Stimulated activated CD8-positive, alpha-beta memory T cell treated with anti-CD3 and anti-CD28 coated beads, Interleukin-4, amount 100 ng/mL, for 48 hours (primary cell): ENCODE measurements at regions not wholly inside any gene's neighbourhood (a gene's known extent, or its start where the extent isn't known, plus 50 kb on each side); places are given as distances from the start of the nearest gene placed in this dataset.
"Not testable (repeated sequence)": the region's sequence is repeated elsewhere in the genome, so short reads cannot be mapped to it uniquely, and the experiment has no call there.

Source experiments
- DNase-seq: peaks from one replicate; pipeline ENCODE4 v3.0.0-alpha.2; 2020

DNA sequence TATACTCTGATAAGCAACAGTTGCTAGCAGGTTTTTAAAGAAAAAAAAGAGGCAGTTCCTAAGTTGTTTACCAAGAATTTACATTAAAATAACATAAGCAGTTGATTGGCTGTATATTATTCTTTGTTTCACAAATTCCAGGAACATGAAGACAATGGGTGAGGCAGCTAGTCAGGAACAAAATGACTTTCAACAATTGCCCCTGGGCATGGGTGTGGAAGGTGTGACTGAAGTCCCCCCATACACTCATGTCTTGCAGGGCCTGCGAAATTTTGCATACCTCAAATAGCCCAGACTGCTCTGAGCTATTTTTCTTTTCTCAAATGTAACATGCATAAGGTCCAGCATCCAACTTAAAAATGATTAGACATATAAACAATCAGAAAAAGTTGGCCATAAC is 267.2 kb upstream of the DIO3 start:
- DNase-seq = no peak

- not testable (repeated sequence) for DNase-seq
Measured at GRCh38 chr14:101299781-101300180, 261.5 kb upstream of the DIO3 start.

GRCh38 chr14:101301011-101301410 is 260.3 kb upstream of the DIO3 start:
- no peak for DNase-seq

DNA sequence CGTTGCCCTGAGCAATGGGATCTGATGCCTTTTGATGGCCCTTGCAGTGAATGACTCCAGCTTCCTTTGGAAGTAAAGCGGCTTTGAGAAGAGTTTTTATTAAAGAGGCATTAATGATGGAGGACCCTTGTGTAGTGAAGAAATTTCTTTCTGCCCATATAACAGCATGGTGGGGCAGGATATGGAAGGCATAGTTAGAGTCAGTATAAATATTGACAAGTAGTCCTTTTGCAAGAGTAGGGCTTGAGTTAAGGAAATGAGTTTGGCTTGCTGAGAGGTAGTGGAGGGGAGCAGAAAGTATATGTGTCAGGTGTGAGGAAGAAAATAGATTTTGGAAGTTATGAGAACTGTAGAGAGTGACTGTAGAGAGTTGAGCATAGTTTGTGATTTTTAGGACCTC is 254.1 kb upstream of the DIO3 start:
- DNase-seq = not testable (repeated sequence)

GRCh38 chr14:101311186-101311585 is 250.1 kb upstream of the DIO3 start:
- DNase-seq = not testable (repeated sequence)

DNA sequence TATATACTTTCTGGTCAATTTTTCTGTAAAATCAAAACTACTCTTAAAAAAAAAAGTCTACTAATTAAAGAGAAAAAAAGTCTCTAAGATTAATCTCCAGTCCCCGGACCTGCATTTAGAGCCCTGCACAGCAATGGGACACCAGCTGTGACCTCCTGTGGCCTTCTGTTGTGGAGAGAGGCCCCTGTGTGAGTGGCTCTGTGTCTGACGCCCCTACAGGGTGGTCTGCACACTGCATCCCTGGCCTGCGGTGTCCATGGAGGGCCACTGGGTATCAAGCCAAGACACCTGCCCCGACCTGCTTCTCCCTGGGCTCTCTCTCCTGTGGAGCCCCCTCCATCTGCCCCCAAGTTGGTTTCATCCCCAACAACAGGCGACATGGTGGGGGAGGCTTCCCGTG is 248.0 kb upstream of the DIO3 start:
- DNase-seq = no peak

GRCh38 chr14:101315802-101316296 is 245.4 kb upstream of the DIO3 start:
- no peak for DNase-seq

DNA sequence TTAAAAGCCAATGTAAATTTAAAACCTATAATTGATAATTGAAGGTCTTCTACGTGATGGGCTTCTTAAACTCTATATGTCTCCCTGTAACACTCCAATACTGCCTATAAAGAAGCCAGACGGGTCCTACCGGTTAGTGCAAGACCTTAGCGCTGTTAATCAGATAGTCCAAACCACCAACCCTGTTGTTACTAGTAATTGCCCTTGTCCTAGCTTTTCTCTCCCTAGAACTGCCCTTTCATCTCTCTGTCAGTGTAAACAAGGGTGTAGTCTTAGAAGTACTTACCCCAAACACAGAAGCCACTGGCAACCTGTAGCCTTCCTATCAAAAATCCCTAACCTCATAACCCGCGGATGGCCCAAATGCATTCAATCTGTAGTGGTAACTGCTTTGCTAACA is 243.0 kb upstream of the DIO3 start:
- DNase-seq = no peak

DNA sequence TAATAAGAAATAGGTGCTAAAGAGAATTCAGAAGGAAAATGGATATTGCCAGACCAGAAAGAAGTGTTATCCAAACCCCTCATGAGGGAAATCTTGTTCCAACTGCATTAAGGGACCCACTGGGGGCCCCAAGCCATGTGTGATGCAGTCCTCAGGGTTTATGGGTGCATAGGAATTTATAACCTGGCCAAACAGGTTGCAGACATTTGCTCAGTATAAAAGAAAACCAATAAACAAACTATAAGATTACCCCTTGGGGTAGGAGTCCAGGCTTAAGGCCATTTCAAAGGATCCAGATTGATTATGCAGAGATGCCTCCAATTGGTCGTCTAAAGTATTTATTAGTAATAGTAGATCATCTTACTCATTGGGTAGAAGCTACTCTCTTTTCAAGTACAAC is 240.9 kb upstream of the DIO3 start:
- DNase-seq = no peak

DNA sequence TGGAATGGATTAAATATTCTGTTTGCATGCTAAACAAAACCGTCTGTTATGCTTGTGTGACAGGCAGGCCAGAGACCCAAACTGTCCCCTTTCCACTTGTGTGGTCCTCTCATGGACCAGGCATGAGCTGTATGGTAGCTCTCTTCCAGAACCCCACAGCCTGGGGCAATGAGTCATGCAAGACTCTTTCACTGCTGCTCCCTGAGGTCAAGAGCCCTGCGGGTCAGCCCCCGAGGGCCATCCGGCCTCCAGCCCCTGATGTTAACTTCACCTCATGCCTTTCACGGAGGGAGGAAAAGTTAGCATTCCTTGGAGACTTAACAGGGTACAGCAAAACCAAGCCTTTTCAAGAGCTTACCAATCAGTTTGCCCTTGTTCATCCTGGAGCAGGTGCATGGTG is 239.1 kb upstream of the DIO3 start:
- DNase-seq = no peak

GRCh38 chr14:101323111-101323510 is 238.2 kb upstream of the DIO3 start:
- DNase-seq = no peak

DNA sequence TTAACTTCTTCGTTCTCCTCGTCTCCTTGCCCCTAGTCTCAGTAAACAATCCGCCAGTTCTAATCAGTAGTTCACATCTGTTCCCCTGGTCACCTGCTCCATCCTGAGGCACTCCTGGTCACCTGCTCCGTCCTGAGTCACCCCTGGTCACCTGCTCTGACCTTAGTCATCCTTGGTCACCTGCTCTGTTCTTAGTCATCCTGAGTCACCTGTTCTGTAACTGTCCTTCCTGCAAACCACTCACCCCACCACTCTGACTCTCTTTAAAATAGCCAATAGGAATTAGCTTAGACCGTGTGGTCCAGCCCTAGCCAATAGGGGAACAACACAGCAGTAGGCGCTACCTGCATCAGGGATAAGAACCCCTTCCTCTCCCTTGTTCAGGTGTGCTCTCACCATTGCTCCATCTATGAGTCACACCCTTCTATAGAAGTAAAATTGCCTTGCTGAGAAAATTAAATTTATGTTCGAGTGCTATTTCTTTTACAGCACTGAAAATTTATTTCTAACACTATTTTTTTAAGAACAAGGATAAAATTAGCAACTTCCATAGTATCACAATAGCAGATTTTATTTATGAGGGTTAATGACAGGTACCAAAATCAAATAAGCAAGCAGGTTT is 237.6 kb upstream of the DIO3 start:
- DNase-seq = not testable (repeated sequence)

- DNase-seq = no peak
Measured at GRCh38 chr14:101325319-101325718, 236.0 kb upstream of the DIO3 start.

GRCh38 chr14:101328412-101329028 is 232.8 kb upstream of the DIO3 start:
- DNase-seq = no peak

DNA sequence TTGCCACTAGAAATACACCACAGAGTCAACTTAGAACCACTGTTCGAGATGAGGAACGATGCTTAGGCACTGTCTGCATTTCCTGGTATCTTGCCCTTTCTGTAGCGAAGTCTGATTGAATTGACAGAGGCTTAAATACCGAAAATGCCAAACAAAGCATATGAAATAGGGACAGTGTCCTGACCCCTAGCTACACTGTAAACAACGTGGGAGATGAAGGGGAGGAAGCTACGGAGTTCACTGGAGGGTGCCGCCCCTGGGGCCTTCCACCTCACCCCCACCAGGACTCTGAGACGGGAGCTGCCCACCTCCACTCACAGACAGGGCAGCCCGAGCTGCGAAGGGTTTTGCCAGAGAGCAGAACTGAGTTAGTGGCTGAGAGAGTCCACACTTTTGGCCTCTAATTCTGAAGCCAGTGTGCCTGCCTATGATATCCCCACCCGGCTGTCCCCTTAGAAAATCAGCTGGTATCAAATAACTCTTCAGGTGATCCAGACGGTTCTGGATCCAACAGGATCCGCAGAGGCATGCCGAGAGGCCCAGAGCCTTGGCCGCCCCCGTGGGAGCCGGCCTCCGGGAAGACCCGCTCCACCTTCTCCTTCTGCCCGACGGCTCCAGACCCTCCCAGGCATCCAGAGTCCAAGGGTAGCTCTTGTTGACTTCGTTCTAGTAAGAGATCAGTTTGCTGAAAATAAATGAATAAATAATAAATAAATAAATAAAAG is 230.7 kb upstream of the DIO3 start:
- DNase-seq = no peak

- DNase-seq = no peak
Measured at GRCh38 chr14:101331141-101331525, 230.2 kb upstream of the DIO3 start.

DNA sequence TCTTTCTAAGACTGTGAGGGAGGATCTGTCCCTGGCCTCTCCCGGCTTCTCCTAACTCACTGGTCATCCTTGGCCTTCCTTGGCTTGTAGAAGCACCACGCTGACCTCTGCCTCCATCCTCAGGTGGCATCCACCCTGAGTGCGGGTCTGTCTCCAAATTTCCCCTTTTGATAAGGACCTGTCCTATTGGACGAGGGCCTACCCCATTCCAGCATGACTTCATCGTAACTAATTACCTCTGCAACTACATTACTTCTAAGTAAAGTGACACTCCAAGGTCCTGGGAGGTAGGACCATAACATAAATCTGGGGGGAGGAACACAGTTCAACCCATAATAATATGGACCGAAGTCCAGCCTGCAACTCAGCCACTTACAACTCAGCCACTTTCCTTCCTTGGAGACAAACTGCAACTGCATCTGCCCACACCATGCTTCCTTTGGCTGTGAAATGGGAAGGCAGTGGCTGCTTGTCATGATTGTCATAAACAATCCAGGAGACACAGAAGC is 229.6 kb upstream of the DIO3 start:
- no peak for DNase-seq

- no peak for DNase-seq
Measured at GRCh38 chr14:101332281-101332680, 229.0 kb upstream of the DIO3 start.

DNA sequence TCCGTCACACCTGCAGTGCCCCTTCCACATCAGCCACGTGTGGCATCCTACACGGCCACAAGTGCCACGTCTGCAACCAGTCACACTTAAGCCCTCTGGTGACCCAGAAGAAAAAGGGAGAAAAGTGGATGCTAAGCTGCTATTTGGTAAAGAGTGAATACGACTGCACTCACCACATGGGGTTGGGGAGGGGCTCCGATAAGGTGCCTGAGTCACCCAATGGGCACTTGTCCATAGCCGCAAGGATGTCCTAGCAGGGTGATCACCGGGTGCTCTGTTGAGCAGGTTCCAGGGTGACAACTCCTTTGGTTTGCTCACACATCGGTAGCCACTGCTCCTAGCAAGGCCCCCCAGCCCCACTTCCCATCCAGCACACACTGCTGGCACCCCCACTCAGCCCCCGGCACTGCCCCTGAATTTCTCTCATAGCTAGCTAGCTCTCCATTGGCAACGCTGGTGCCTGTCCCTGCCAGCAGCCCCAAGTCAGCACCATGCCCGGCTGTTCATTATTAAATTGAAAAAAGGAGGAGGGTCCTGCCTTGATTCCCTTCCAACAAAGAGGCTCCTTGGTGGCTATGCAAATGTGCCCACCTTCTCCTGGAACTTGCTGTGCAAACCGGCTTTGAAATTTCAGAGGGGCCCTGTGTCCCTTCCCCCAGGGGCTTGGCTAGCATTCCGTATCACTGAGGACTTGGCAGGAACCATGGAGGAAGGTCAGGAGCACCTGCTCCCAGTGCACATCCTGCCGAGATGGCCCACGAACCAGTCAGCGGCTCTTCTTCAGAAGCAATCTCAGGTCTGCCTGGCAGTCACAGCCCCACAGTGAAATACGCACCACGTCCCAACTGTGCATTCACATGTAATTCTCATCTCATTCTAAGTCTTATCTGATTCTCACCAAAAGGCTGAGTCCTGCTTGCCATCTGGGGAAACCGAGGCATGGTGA is 227.7 kb upstream of the DIO3 start:
- DNase-seq = no peak

DNA sequence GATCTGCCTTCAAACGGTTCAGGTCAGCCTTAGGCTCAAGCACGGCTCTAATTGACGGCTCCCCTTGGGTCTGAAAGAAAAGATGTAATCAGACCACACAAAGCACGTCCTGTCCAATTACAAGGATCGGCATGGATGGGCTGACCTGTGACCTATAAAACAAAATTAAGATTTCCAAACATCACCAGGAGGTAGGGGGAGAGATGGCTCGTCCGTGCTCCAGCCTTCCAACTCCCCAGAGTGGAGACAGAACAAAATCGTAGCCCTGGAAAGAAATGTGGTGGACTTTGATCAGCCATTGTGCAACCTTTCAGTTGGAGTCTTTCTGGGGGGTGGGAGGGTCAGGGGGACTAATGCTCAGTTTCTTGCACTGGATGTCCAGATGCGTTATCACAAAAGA is 226.6 kb upstream of the DIO3 start:
- no peak for DNase-seq

DNA sequence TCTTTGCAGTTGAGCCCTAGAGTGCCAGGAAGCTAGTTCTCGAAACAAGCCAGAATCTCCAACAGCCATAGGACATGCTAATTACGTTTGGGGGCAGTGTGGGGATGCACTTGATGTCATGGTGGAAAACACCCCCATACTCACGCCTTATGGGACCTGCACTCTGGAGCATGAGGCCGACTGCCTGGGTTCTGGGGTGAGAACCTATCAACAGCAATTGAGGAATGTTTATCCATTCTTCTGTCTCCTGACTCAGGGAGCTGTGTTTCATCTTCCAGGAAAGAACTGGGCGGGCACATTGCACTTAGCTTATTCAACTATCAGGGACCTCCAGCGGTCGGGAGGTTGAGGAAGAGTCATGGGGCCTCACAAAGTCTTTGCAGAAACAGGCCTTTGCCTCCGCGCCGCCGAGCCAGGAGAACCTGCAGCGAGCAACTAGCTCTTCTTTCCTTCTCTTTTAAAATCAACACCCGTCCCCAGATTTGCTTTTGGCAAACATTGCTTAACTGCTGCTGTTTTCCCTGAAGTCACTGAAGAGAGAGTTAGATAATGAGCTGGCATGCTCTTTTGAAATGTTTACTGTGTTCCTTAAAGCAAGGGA is 226.1 kb upstream of the DIO3 start:
- DNase-seq = no peak

DNA sequence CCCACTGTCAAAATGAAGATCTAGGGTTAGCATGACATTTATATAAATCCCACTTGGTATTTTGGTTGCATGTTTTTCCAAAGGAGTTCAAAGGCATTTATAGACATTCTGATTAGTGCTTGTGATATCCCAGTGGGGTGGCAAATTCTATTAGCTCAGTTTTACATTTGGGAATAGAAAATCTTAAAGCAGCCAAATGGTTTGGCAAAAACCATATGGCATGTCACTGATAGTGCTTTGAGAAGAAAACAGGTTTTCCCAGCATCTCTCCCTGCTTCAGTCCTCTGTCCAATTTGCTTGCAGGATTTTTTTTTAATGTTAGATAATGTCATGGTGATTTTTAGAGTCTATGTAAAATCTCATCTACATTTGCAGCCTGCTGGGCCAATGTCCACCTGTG is 225.1 kb upstream of the DIO3 start:
- DNase-seq = no peak

DNA sequence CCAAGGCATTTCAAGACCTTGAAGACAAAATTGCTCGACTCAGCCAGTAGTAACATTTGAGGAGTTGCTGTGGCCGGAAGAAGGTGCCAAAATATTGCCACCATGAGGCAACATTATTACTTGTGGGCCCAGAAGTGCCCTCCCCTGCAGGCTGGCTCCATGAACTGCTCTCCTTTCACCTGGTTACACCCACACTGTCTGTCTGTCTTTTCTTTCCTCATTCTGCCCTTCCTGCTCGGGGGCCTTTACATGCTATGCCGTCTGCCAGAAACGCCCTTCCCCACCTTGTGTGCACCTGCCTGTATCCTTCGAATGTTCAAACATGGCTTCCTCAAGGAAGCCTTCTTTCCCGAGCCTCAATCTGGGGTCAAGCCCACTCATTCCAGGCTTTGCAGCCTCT is 224.2 kb upstream of the DIO3 start:
- DNase-seq = no peak
